ENCODE measurements at regions not wholly inside any gene's neighbourhood (a gene's known extent, or its start where the extent isn't known, plus 50 kb on each side); places are given as distances from the start of the nearest gene placed in this dataset.

DNA sequence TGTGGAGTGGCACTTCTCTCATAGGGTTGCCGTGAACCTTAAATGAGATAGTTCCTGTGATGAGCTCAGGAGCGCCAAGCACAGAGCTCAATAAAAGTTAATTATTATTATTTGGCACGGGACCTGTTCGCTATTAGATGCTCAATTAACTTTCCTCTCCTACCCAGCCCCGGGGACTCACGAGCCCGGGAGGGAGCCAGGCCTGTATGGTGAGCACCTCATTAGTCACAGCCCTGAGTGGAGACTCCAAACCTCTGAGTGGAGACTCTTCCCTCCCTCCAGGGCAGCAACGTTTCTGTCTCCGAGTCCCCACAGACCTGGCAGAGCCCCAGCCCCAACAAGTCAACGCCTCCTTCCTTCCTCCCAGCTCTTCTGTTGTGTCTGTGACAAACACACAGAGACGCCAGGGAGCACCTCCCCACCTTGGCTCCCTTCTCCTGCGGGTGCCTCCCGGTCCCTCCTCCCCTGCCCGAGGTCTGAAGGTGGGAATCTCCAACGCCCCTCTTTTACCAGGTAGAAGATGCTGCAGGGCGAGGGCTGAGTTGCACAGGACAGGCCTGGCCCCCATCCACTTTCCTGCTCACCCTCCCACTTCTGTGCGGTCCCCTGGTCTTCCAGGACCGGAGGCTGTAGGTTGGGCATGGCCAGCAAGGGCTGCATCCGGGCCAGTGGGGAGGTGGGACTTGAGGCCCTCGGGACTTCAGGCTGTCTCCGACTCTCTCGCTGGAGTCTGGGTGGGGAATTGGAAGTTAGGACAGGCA lies 52.7 kb upstream of the ODC1 start:
- no peak for DNase-seq (ENCODE audit: low read depth in 1 of 2, low spot score in 1 of 2)
- TF ChIP-seq, protein P1, sequence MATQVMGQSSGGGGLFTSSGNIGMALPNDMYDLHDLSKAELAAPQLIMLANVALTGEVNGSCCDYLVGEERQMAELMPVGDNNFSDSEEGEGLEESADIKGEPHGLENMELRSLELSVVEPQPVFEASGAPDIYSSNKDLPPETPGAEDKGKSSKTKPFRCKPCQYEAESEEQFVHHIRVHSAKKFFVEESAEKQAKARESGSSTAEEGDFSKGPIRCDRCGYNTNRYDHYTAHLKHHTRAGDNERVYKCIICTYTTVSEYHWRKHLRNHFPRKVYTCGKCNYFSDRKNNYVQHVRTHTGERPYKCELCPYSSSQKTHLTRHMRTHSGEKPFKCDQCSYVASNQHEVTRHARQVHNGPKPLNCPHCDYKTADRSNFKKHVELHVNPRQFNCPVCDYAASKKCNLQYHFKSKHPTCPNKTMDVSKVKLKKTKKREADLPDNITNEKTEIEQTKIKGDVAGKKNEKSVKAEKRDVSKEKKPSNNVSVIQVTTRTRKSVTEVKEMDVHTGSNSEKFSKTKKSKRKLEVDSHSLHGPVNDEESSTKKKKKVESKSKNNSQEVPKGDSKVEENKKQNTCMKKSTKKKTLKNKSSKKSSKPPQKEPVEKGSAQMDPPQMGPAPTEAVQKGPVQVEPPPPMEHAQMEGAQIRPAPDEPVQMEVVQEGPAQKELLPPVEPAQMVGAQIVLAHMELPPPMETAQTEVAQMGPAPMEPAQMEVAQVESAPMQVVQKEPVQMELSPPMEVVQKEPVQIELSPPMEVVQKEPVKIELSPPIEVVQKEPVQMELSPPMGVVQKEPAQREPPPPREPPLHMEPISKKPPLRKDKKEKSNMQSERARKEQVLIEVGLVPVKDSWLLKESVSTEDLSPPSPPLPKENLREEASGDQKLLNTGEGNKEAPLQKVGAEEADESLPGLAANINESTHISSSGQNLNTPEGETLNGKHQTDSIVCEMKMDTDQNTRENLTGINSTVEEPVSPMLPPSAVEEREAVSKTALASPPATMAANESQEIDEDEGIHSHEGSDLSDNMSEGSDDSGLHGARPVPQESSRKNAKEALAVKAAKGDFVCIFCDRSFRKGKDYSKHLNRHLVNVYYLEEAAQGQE (IDR thresholded peaks at IDR 0.05; ENCODE audit: insufficient replicate concordance, low read depth): no peak
- no peak for TF ChIP-seq SPI1 (IDR thresholded peaks at IDR 0.05; ENCODE audit: borderline replicate concordance, low read depth)
- TF ChIP-seq, protein P2, sequence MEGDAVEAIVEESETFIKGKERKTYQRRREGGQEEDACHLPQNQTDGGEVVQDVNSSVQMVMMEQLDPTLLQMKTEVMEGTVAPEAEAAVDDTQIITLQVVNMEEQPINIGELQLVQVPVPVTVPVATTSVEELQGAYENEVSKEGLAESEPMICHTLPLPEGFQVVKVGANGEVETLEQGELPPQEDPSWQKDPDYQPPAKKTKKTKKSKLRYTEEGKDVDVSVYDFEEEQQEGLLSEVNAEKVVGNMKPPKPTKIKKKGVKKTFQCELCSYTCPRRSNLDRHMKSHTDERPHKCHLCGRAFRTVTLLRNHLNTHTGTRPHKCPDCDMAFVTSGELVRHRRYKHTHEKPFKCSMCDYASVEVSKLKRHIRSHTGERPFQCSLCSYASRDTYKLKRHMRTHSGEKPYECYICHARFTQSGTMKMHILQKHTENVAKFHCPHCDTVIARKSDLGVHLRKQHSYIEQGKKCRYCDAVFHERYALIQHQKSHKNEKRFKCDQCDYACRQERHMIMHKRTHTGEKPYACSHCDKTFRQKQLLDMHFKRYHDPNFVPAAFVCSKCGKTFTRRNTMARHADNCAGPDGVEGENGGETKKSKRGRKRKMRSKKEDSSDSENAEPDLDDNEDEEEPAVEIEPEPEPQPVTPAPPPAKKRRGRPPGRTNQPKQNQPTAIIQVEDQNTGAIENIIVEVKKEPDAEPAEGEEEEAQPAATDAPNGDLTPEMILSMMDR (IDR thresholded peaks at IDR 0.05; ENCODE audit: insufficient read depth, low read length): no peak
- no peak for TF ChIP-seq GABPA (IDR thresholded peaks at IDR 0.05; ENCODE audit: low read depth)
- H3K4me3 ChIP-seq (replicated peaks; ENCODE audit: insufficient read depth, low read length): no peak overlapping the region
- H3K27ac ChIP-seq (replicated peaks): no peak overlapping the region
- H3K27me3 ChIP-seq (ENCODE audit: insufficient read depth, poor library complexity, severe bottlenecking): peaks cover 11% of the 10 kb centered on the region

DNA sequence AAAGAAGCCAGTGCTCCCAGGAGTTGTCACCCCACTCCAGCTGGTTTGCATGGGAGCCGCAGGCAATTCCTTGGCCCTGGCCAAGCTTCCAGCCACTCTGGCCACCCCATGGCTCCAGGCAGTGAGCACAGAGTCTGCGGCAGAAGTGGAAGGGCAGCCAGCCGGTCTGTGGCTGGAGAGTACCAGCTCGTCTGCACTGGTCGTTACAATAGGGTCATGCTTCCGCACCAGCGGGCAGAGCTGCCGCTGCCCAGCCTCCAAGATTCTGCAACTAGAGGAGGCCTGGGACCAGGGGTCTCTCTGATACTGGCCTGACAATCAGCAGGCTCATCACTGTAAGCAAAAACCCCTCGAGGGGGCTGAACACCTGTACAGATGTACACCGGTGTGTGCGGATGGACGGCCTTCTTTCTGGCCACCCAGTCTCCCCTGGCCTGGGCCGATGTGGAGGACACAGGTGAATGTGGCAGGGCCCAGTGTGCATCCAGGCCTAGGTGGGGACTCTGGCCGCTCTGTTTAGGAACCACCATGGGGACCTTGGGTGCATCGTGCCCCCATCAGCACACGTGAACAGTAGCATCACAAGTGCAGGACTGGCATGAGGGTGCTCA lies 51.9 kb upstream of the ODC1 start:
- Histone ChIP-seq H3K27me3 (ENCODE audit: insufficient read depth, poor library complexity, severe bottlenecking) (peaks cover 11% of the 10 kb centered on the region), H3K27ac (replicated peaks) (no peak overlapping the region), H3K4me3 (replicated peaks; ENCODE audit: insufficient read depth, low read length) (no peak overlapping the region)
- TF ChIP-seq POLR2AphosphoS5 (IDR thresholded peaks at IDR 0.05; ENCODE audit: low read depth) (no peak), GABPA (IDR thresholded peaks at IDR 0.05; ENCODE audit: low read depth) (no peak), SPI1 (IDR thresholded peaks at IDR 0.05; ENCODE audit: borderline replicate concordance, low read depth) (no peak)
- TF ChIP-seq, protein P1 (IDR thresholded peaks at IDR 0.05; ENCODE audit: insufficient replicate concordance, low read depth): no peak
- TF ChIP-seq, protein P2 (IDR thresholded peaks at IDR 0.05; ENCODE audit: insufficient read depth, low read length): no peak
- DNase-seq (ENCODE audit: low read depth in 1 of 2, low spot score in 1 of 2): no peak

DNA sequence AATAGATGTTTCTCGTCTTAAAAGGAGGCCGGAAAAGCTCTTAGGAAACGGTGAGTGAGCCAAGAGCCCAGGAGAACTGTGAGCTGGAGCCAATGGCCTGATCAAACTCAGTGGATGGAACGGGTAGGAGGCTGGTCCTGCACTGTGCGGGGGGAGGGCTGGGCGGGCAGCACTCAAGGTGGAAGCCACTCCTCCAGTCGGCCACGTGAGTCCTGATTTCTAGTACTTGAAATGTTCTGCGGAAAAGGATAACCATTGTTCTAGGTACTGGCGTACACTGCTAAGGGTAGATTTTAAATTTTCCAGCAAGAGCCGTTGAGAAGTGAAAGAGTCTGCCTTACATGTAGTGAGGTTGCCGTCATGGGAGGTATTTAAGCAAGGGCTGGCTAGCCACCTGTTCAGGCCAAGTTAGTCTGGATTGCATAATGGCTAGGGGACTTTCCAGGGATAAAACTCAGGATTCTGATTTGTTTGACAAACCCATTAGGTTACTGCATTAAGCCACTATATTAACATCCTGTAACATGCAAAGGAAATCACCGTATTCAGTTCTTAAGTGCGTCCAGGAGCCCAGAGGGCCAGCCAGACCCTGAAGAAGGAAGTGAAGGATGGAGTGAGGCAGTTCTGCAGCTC lies 51.3 kb upstream of the ODC1 start:
- Histone ChIP-seq H3K27me3 (ENCODE audit: insufficient read depth, poor library complexity, severe bottlenecking) (peaks cover 11% of the 10 kb centered on the region), H3K4me3 (replicated peaks; ENCODE audit: insufficient read depth, low read length) (no peak overlapping the region), H3K27ac (replicated peaks) (no peak overlapping the region)
- TF ChIP-seq POLR2AphosphoS5 (IDR thresholded peaks at IDR 0.05; ENCODE audit: low read depth): no peak
- no peak for DNase-seq (ENCODE audit: low read depth in 1 of 2, low spot score in 1 of 2)

DNA sequence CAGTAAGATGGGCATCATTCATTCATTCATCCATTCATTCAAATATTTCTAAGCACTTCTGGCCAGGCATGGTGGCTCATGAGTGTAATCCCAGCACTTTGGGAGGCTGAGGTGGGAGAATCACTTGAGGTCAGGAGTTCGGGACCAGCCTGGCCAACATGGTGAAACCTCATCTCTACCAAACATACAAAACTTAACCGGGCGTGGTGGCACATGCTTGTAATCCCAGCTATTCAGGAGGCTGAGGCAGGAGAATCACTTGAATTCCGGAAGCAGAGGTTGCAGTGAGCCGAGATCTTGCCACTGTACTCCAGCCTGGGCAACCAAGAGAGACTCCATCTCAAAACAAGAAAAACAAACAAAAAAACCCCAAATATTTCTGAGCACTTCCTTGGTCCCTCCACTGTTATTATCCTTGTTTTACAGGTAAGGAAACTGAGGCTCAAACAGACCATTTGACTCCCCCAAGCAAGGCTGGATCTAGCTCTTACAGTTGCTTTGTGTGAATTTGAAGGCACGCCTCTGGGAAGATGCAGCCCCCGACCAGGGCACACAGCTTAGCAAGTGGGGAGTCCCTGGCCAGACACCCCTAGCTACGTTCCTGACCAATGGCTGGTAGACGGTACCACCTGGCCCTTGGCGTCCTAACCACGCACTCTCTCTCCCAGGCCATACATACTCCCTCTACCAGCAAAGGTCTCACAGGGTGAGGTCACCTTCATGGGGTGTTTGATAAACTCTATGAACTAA lies 50.6 kb upstream of the ODC1 start:
- DNase-seq (ENCODE audit: low read depth in 1 of 2, low spot score in 1 of 2): no peak
- Histone ChIP-seq H3K4me3 (replicated peaks; ENCODE audit: insufficient read depth, low read length) (no peak overlapping the region), H3K27ac (replicated peaks) (no peak overlapping the region), H3K27me3 (ENCODE audit: insufficient read depth, poor library complexity, severe bottlenecking) (peaks cover 11% of the 10 kb centered on the region)
- no peak for TF ChIP-seq SPI1 (IDR thresholded peaks at IDR 0.05; ENCODE audit: borderline replicate concordance, low read depth)
- TF ChIP-seq POLR2AphosphoS5 (IDR thresholded peaks at IDR 0.05; ENCODE audit: low read depth): no peak
- TF ChIP-seq GABPA (IDR thresholded peaks at IDR 0.05; ENCODE audit: low read depth): no peak
- TF ChIP-seq, protein P2 (IDR thresholded peaks at IDR 0.05; ENCODE audit: insufficient read depth, low read length): no peak
- TF ChIP-seq, protein P1 (IDR thresholded peaks at IDR 0.05; ENCODE audit: insufficient replicate concordance, low read depth): no peak

Measured in HL-60 (cell line).